PC-3 (cell line): ENCODE measurements at regions not wholly inside any gene's neighbourhood (a gene's known extent, or its start where the extent isn't known, plus 50 kb on each side); places are given as distances from the start of the nearest gene placed in this dataset.

Source experiments
- CTCF ChIP-seq: fragments of 300-600 bp; sonication (generic); conservative IDR thresholded peaks from 2 replicates; pipeline ENCODE4 v1.5.1; 2017; ENCODE audit warnings: antibody characterized with exemption, low read depth, mild to moderate bottlenecking, low read length
- EZH2 ChIP-seq: fragments of 300-600 bp; sonication (generic); IDR thresholded peaks from one replicate; pipeline ENCODE4 v1.6.1; 2017; ENCODE audit warnings: antibody characterized with exemption, mild to moderate bottlenecking, low read length; ENCODE audit not compliant: unreplicated experiment

DNA sequence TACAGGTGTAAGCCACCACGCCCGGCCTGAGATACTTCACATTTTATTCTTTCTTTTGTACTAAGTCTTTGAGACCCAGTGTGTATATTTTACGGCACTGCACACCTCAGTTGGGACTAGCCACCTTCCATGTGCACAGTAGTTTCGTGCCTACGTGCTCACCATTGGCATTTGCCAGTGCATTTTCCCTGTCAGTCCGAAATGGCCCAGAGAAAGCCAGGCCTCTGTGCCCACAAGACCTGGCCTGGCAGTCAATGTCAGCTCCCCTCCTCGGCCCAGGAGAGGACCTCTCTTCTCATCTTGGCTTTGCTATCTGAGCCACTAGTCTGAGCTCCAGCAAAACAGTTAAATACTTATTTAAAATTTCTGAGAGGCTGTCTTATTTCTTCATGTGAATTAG lies 147.8 kb upstream of the KLHL29 start:
- TF ChIP-seq CTCF (no peak), EZH2 (no peak)
